H1 (cell line): ENCODE measurements at regions not wholly inside any gene's neighbourhood (a gene's known extent, or its start where the extent isn't known, plus 50 kb on each side); places are given as distances from the start of the nearest gene placed in this dataset.
"Not testable (repeated sequence)": the region's sequence is repeated elsewhere in the genome, so short reads cannot be mapped to it uniquely, and the experiment has no call there.

Experiments
- CTCF ChIP-seq, 3 experiments: IDR thresholded peaks; 1 replicate in 2 of 3; 2 replicates in 1 of 3; pipeline versions ENCODE4 v1.5.1 to v1.6.1; 2011; ENCODE audit warnings: low read length in 3 of 3, mild to moderate bottlenecking in 3 of 3, inconsistent platforms in 2 of 3, low read depth in 1 of 3, moderate library complexity in 1 of 3; ENCODE audit not compliant: insufficient read depth in 1 of 3; ENCODE audit errors: control extremely low read depth in 1 of 3
- HDAC6 ChIP-seq: IDR thresholded peaks from one replicate; pipeline ENCODE4 v1.7.1; 2012; ENCODE audit warnings: low read depth, mild to moderate bottlenecking, inconsistent platforms, low read length, moderate library complexity
- KDM1A ChIP-seq: fragments of 200-600, 300-600 bp; sonication (generic); IDR thresholded peaks from 2 replicates; pipeline ENCODE4 v1.7.1; 2016; ENCODE audit warnings: mild to moderate bottlenecking, low read length, borderline replicate concordance
- POLR2AphosphoS5 ChIP-seq: IDR thresholded peaks from 2 replicates; pipeline ENCODE4 v1.6.1; 2011; ENCODE audit warnings: low read depth, low read length

DNA sequence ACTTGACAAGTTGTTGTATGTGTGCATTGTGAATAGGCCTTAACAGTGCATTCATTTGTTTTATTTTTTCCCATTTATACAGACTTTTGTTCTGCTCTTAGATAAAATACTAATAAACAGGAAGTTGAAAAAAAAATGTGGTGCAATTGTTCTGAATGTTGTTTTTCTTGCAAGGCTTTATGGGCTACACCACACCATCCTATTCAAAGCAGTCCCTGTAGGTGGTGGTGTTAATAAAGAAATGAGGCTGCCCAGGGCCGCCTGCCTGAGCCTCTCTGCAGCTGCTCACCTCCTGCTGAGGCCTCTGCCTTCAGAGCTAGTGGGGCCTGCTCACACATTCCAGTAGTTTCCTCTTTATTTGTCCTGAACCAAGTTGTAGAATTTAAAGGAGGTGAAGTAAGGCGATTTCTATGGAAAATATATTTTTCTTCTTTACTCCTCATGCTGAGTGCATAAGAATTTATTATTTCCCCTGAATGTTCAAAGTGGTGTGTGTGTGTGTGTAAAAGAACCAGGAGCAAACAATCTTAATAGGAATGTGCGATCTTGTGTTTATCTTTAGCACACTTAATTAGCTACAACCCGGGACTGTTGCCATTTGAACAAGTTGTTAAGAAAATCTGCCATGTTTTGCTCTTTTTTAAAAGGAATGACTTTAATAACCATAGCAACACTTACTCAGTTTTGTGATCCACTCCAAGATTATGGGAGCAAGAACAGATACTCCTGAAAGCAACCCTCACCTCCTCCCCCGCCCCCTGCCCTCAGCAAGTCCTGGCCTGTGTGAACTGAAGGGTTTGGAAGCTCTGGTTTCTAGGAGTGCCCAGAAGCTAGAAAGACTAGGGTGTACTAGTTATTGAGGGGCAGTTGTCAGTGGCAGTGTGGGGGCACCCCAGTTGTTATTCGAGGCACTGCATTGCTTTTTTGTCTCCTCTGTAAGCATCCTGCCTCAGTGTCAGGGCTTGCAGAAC, 251.6 kb upstream of the PLGLB2 start:
- not testable (repeated sequence) for TF ChIP-seq CTCF (IDR thresholded peaks at IDR 0.05; ENCODE audit: control extremely low read depth in 1 of 3, insufficient read depth in 1 of 3, low read depth in 1 of 3, low read length in 3 of 3); KDM1A; HDAC6; POLR2AphosphoS5
